Hepatocyte (in vitro differentiated cells): ENCODE measurements at regions not wholly inside any gene's neighbourhood (a gene's known extent, or its start where the extent isn't known, plus 50 kb on each side); places are given as distances from the start of the nearest gene placed in this dataset.

Source experiments
- EZH2 ChIP-seq: fragments of 200-600 bp; sonication (generic); IDR thresholded peaks from 2 replicates; pipeline ENCODE4 v1.6.1; 2016; ENCODE audit warnings: antibody characterized with exemption, mild to moderate bottlenecking, borderline replicate concordance
- TF ChIP-seq, protein P1 (sequence below): fragments of 200-600 bp; sonication (generic); IDR thresholded peaks from 2 replicates; pipeline ENCODE4 v1.5.1; 2016; ENCODE audit warnings: antibody characterized with exemption, mild to moderate bottlenecking; ENCODE audit not compliant: poor library complexity

DNA sequence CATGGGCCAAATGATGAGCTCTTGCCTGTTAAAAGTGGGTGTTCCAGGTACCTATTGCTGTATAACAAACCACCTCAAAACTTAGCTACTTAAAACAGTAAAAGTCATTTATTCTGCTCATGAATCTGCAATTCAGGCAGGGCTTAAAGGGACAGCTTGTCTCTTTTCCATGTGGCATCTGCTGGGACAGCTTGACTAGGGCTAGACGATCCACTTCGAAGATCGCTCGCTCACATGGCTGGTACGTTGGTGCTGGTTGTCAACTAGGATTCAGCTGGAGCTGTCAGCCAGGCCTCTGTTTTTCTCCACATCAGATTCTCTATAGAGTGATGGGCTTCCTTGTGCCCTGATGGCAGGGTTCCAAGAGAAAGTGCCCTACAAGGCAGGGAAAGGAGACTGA is 581.3 kb downstream of the NTRK3 start:
- TF ChIP-seq EZH2: no peak
- TF ChIP-seq, protein P1, sequence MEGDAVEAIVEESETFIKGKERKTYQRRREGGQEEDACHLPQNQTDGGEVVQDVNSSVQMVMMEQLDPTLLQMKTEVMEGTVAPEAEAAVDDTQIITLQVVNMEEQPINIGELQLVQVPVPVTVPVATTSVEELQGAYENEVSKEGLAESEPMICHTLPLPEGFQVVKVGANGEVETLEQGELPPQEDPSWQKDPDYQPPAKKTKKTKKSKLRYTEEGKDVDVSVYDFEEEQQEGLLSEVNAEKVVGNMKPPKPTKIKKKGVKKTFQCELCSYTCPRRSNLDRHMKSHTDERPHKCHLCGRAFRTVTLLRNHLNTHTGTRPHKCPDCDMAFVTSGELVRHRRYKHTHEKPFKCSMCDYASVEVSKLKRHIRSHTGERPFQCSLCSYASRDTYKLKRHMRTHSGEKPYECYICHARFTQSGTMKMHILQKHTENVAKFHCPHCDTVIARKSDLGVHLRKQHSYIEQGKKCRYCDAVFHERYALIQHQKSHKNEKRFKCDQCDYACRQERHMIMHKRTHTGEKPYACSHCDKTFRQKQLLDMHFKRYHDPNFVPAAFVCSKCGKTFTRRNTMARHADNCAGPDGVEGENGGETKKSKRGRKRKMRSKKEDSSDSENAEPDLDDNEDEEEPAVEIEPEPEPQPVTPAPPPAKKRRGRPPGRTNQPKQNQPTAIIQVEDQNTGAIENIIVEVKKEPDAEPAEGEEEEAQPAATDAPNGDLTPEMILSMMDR: no peak
